ENCODE measurements at regions not wholly inside any gene's neighbourhood (a gene's known extent, or its start where the extent isn't known, plus 50 kb on each side); places are given as distances from the start of the nearest gene placed in this dataset.

DNA sequence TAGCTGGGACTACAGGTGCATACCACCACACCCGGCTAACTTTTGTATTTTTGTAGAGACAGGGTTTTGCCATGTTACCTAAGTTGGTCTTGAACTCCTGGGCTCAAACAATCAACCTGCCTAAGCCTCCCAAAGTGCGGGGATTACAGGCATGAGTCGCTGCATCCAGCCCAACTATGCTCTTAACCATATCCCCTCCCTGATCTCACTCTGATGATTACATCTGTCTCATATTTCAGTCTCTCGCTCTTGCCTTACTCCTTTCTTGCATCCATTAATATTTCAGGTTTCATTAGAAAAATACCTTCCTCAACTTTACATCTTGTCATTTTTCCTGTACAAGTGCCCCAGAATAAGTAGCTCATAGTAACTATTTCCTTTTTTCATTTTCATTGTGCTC lies 61.0 kb upstream of the BASP1 start:
- no peak for DNase-seq (ENCODE audit: extremely low read depth, low read depth)
- TF ChIP-seq, protein P1, sequence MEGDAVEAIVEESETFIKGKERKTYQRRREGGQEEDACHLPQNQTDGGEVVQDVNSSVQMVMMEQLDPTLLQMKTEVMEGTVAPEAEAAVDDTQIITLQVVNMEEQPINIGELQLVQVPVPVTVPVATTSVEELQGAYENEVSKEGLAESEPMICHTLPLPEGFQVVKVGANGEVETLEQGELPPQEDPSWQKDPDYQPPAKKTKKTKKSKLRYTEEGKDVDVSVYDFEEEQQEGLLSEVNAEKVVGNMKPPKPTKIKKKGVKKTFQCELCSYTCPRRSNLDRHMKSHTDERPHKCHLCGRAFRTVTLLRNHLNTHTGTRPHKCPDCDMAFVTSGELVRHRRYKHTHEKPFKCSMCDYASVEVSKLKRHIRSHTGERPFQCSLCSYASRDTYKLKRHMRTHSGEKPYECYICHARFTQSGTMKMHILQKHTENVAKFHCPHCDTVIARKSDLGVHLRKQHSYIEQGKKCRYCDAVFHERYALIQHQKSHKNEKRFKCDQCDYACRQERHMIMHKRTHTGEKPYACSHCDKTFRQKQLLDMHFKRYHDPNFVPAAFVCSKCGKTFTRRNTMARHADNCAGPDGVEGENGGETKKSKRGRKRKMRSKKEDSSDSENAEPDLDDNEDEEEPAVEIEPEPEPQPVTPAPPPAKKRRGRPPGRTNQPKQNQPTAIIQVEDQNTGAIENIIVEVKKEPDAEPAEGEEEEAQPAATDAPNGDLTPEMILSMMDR (IDR thresholded peaks at IDR 0.05; ENCODE audit: low read depth, low read length) = no peak

DNA sequence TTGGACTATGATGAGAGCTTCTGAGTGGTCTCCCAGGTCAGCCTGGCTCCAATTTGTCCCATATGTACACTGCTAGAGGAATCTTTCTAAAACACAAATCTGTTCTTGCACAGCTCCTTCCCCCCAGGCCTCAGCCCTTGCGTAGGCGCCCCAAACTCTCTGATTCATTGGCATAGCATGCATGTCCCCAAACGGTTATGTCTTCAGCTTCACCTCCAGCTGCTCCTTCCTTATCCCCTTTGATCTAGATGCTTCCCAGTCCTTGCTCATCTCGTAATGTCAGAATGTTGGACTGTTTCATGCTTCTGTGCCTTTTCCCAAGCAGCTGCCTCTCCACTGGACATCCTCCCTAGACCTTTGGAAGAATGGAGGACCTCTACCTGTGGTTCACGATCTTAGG lies 60.1 kb upstream of the BASP1 start:
- TF ChIP-seq, protein P1 (IDR thresholded peaks at IDR 0.05; ENCODE audit: low read depth, low read length) = no peak
- no peak for DNase-seq (ENCODE audit: extremely low read depth, low read depth)

DNA sequence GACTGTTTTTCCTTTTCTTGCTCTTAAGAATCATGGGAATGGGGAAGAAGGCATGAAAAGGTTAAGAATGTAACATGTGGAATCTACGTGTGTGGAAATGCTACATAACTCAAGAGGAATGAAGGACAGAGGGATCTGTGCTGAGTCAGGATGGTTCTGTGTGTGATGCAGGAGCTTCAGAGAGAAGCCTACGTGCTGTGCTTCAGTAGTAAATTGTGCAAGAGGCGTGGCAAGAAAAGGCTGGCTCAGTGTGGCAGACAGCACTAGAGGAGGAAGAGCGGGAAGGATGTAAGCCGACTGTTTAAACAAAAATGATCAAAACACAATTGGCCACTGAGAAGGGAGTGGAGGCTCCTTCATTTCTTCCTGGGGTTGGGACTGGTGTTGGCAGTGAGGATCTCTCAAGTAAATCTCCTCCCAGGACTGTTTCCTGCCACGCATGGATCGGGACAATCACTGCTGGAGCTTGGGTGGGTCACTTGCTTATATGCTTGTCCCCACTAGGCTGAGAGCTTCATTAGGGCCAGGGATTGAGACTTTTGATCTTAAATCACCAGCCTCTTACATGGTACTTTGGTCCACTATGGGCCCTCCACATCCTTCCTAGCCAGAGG lies 59.4 kb upstream of the BASP1 start:
- DNase-seq (ENCODE audit: extremely low read depth, low read depth) = peak; percentile 70
- TF ChIP-seq, protein P1 (IDR thresholded peaks at IDR 0.05; ENCODE audit: low read depth, low read length) = no peak

DNA sequence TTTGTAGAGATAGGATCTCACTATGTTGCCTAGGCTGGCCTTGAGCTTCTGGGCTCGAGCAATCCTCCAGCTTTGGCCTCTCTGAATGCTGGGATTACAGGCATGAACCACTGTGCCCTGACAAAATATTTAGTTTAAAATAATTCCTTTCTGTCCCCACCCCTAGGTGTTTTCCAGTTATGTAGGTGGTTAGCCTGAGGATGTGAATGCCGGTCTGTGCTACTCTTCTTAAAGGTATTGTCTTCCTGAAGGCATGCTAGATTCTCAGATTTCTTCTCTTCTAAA lies 56.7 kb upstream of the BASP1 start:
- TF ChIP-seq, protein P1 (IDR thresholded peaks at IDR 0.05; ENCODE audit: low read depth, low read length) = no peak
- DNase-seq (ENCODE audit: extremely low read depth, low read depth) = no peak

DNA sequence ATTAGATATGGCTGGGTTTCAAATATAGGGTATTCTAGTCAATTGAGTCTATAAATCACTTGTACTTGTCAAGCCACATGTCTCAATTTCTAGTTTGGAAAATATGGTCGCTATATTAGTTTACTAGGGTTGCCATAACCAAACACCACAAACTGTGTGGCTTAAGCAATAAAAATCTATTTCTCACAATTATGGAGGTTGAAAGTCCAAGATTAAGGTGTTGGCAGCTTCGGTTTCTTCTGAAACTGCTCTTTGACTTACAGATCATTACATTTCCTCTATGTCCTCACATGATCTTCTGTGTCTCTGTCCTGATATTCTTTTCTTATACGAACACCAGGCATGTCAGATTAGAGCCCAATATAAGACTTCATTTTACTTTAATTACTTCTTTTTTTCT lies 55.8 kb upstream of the BASP1 start:
- DNase-seq (ENCODE audit: extremely low read depth, low read depth) = no peak
- TF ChIP-seq, protein P1 (IDR thresholded peaks at IDR 0.05; ENCODE audit: low read depth, low read length) = no peak

DNA sequence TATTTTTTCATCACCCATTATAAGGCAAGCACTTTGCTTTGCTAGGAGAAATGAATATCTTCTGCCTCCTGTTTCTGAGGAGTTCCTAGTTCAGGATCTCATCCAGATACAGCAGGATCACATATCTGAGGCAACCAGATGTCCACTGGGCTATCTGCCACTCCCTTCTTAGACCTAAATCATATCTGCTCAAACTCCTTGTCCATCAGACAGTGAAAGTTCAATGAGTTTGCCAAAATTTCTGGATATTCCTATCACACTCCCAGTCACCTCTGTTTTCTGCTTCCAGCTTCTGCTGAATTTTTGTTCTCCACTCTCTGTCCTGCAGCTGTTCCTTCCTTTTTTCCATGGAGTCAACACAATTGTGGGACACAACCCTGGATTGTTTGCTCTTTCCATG lies 54.2 kb upstream of the BASP1 start:
- TF ChIP-seq, protein P1 (IDR thresholded peaks at IDR 0.05; ENCODE audit: low read depth, low read length) = no peak

DNA sequence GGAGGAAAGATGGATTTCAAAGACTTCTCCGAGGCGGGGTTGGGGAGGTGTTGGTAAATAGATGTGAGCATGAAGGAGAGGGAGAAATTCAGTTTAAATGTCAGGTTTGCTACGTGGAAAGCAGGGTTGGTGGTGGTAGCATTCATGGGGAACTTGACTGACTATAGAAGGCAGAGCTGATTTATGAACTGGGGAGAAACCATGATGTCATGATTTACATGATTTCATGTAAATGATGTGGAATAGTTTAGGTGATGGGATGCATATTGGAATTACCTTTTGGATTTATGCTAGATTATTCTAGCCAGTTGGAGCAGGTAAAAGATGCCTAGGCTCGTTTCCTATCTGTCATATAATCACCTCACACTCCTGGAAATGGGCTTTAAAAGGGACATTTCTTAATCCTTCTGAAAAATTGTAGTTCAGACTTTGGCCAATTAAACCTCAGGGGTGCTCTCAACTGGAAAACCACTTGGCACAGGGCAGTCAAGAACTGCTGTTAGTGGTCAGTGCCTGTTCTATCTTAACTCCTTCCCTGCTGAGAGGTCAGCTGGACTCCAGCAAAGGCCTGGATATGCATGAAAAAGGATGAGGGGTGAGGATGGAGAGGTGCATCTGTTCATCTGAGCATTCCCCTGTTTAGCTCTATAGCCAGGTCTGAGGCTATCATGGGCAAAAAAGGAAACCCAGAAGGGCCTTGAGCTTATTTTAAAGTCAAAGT lies 50.1 kb upstream of the BASP1 start:
- TF ChIP-seq, protein P1 (IDR thresholded peaks at IDR 0.05; ENCODE audit: low read depth, low read length) = no peak
- DNase-seq (ENCODE audit: extremely low read depth, low read depth) = no peak

More for the DNA sequence above, 54.2 kb upstream of the BASP1 start:
- DNase-seq (ENCODE audit: extremely low read depth, low read depth) = no peak

Measured in AG09319 (cell line).